Gastroesophageal sphincter (tissue), 4 donors: ENCODE measurements at regions not wholly inside any gene's neighbourhood (a gene's known extent, or its start where the extent isn't known, plus 50 kb on each side); places are given as distances from the start of the nearest gene placed in this dataset.

Source experiments
- ATAC-seq: fragments of 150-250 bp; one replicate; pipeline ENCODE4 v1.9.1; 2016; ENCODE audit warnings: mild to moderate bottlenecking, moderate library complexity
- H3K27ac ChIP-seq, 4 donors: fragments of 200-600 bp; sonication (generic) in 3 of 4; 1 replicate in 3 of 4; 2 replicates in 1 of 4; pipeline ENCODE4 v1.5.1; 2016 to 2019
- H3K27me3 ChIP-seq: fragments of 200-600 bp; sonication (generic); one replicate; pipeline ENCODE4 v1.5.1; 2019
- H3K36me3 ChIP-seq, 2 donors: fragments of 200-600 bp; sonication (generic); one replicate each; pipeline ENCODE4 v1.5.1; 2019; ENCODE audit warnings: control low read depth in 1 of 2
- H3K4me1 ChIP-seq, 3 donors: fragments of 200-600 bp; sonication (generic); 1 replicate in 2 of 3; 2 replicates in 1 of 3; pipeline ENCODE4 v1.5.1; 2016 to 2019; ENCODE audit warnings: control low read depth in 2 of 3
- H3K4me3 ChIP-seq, 2 donors: fragments of 200-600 bp; sonication (generic); one replicate each; pipeline ENCODE4 v1.5.1; 2019; ENCODE audit warnings: mild to moderate bottlenecking in 1 of 2, moderate library complexity in 1 of 2
- H3K9me3 ChIP-seq, 3 donors: fragments of 200-600 bp; sonication (generic); one replicate each; pipeline ENCODE4 v1.5.1; 2017 to 2019; ENCODE audit warnings: control low read depth in 2 of 3
- EP300 ChIP-seq: sonication (generic); formaldehyde crosslinking; IDR thresholded peaks from one replicate; pipeline ENCODE4 v1.6.1; 2017; ENCODE audit warnings: antibody characterized with exemption, mild to moderate bottlenecking
- POLR2A ChIP-seq, 2 donors: fragments of 450-650 bp; IDR thresholded peaks; one replicate each; pipeline ENCODE4 v1.6.1; 2017; ENCODE audit warnings: antibody characterized with exemption in 2 of 2, mild to moderate bottlenecking in 2 of 2, moderate library complexity in 1 of 2
- POLR2AphosphoS5 ChIP-seq: sonication (generic); formaldehyde crosslinking; IDR thresholded peaks from one replicate; pipeline ENCODE4 v1.6.1; 2017; ENCODE audit warnings: antibody characterized with exemption
- WGBS, 2 donors: methylation state at CpG; one replicate each; pipeline ENCODE4 v1.1.5; 2018; ENCODE audit warnings: low coverage in 1 of 2; 5-methylcytosine and 5-hydroxymethylcytosine counted together
- TF ChIP-seq, protein P1 (sequence below), 4 experiments: fragments of 200-600 bp in 2 of 4; fragments of 450-650 bp in 2 of 4; sonication (generic) in 1 of 4; IDR thresholded peaks; one replicate each; pipeline ENCODE4 v1.5.1; 2017 to 2019; ENCODE audit warnings: antibody characterized with exemption in 4 of 4, mild to moderate bottlenecking in 2 of 4, moderate library complexity in 2 of 4

DNA sequence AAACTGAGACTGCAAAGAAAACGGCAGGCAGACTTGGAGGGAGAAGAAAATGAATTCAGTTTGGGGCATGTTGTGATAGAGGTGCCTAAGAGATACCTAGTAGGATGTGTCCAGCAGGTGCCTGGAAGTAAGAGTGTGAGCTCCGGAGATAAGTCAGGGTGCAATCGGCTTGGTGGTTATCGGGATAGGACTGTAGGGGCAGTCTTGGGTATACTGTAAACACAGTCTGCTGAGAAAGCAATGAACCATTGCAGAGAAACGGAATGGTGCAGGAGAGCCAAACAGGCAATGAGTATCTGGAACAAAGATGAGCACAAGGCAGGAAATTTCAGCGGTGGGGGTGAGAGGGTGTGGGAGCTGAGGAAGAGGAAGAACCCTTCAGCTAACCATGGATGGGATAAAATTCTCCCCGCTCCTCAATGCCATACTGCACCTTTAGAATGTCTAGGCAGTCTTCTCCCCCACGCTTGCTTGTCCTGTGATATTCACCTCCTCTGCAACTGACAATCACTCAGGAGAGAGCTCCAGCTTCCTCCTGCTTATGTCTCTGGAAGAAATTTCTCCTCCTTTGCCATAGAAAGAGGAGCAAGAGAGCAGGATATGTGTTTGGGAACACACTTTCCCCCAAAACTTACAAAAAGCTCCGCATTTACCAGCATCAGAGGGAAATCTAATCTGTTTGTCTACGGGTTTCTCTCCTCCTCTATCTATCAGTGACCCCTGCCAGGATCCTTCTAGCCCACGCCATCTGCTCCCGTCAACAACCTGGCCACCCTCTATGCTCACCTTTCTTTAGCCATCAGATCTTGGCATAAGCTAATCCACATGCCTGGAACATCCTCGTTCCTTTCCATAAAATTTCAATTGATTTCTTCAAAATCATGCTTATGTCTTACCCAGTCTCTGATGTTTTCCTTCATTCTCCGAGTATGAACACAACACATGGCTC, 381.7 kb upstream of the JARID2 start:
- H3K9me3 ChIP-seq, result no peaks in the 10 kb centered on the region
- H3K4me1 ChIP-seq, result peaks cover 0 to 21% (median 5%) of the 10 kb centered on the region in 3 donors
- H3K27me3 ChIP-seq, result no peaks in the 10 kb centered on the region
- ATAC-seq, result no peak
- H3K27ac ChIP-seq, result no peak overlapping the region
- H3K36me3 ChIP-seq, result no peaks in the 10 kb centered on the region
- 67 to 78% methylated on average over 10 to 14 of the region's 14 CpGs for WGBS, 2 donors
- no peak overlapping the region for H3K4me3 ChIP-seq
- no peak for TF ChIP-seq POLR2A (IDR thresholded peaks at IDR 0.05)
- TF ChIP-seq POLR2AphosphoS5, result no peak
- TF ChIP-seq EP300, result no peak
- TF ChIP-seq, protein P1, sequence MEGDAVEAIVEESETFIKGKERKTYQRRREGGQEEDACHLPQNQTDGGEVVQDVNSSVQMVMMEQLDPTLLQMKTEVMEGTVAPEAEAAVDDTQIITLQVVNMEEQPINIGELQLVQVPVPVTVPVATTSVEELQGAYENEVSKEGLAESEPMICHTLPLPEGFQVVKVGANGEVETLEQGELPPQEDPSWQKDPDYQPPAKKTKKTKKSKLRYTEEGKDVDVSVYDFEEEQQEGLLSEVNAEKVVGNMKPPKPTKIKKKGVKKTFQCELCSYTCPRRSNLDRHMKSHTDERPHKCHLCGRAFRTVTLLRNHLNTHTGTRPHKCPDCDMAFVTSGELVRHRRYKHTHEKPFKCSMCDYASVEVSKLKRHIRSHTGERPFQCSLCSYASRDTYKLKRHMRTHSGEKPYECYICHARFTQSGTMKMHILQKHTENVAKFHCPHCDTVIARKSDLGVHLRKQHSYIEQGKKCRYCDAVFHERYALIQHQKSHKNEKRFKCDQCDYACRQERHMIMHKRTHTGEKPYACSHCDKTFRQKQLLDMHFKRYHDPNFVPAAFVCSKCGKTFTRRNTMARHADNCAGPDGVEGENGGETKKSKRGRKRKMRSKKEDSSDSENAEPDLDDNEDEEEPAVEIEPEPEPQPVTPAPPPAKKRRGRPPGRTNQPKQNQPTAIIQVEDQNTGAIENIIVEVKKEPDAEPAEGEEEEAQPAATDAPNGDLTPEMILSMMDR (IDR thresholded peaks at IDR 0.05), result no peak

GRCh38 chr6:14865531-14866100, 380.3 kb upstream of the JARID2 start:
- WGBS, 2 donors, result 40 to 41% methylated on average over 3 to 4 of the region's 5 CpGs

GRCh38 chr6:14867802-14868201, 378.1 kb upstream of the JARID2 start:
- no peak for TF ChIP-seq EP300
- TF ChIP-seq, protein P1 (IDR thresholded peaks at IDR 0.05), result no peak
- no peak for TF ChIP-seq POLR2AphosphoS5
- no peak for TF ChIP-seq POLR2A (IDR thresholded peaks at IDR 0.05)
- Histone ChIP-seq H3K4me1 (peaks cover 0 to 21% (median 5%) of the 10 kb centered on the region in 3 donors), H3K27me3 (no peaks in the 10 kb centered on the region), H3K27ac (no peak overlapping the region), H3K9me3 (no peaks in the 10 kb centered on the region), H3K36me3 (no peaks in the 10 kb centered on the region), H3K4me3 (no peak overlapping the region)
- ATAC-seq, result no peak
- 100% methylated on average over 1 of the region's 1 CpG; no CpG with 5 or more reads in 1 of the 2 donors for WGBS, 2 donors

More at GRCh38 chr6:14865531-14866100, 380.3 kb upstream of the JARID2 start:
- Histone ChIP-seq H3K36me3 (no peaks in the 10 kb centered on the region), H3K27ac (peak overlapping the region in 3 of 4 donors; percentile 1 to 43 (median 24)), H3K4me1 (peaks cover 0 to 21% (median 5%) of the 10 kb centered on the region in 3 donors), H3K27me3 (no peaks in the 10 kb centered on the region), H3K9me3 (no peaks in the 10 kb centered on the region), H3K4me3 (no peak overlapping the region)
- ATAC-seq, result peak; percentile 34
- no peak for TF ChIP-seq EP300
- TF ChIP-seq, protein P1 (IDR thresholded peaks at IDR 0.05), result no peak

DNA sequence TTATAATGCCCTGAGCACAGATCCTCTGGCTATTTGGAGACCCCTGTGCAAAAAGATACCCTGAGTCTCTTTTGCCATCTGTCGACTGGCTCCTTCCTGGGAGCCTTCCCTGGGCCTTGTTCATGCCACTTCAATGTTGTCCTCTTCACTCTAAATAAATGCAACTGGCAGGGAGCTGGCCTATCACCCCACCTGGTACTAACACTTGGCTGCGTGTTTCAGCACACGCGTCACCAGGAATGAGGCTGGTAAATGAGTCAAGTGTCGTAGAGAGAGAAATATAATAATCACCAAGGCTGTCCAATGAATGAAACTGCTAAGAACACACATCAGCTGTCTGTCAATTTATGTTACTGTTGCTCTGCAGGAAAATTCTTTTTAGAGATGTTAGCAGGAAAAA, 374.6 kb upstream of the JARID2 start:
- H3K4me3 ChIP-seq, result no peak overlapping the region
- H3K27me3 ChIP-seq, result no peaks in the 10 kb centered on the region
- H3K9me3 ChIP-seq, result no peaks in the 10 kb centered on the region
- H3K4me1 ChIP-seq, result peaks cover 0 to under 1% (median 0%) of the 10 kb centered on the region in 3 donors
- TF ChIP-seq EP300 (no peak), POLR2A (IDR thresholded peaks at IDR 0.05) (no peak), POLR2AphosphoS5 (no peak)
- TF ChIP-seq, protein P1 (IDR thresholded peaks at IDR 0.05), result no peak
- no peaks in the 10 kb centered on the region for H3K36me3 ChIP-seq
- ATAC-seq, result no peak
- 90% methylated on average over 3 of the region's 5 CpGs; no CpG with 5 or more reads in 1 of the 2 donors for WGBS, 2 donors
- H3K27ac ChIP-seq, result no peak overlapping the region
